GM23338 (cell line): ENCODE measurements at regions not wholly inside any gene's neighbourhood (a gene's known extent, or its start where the extent isn't known, plus 50 kb on each side); places are given as distances from the start of the nearest gene placed in this dataset.

Experiments
- ATAC-seq: fragments of 200-7000 bp; cut with Tn5 transposase; 3 replicates; pipeline ENCODE4 v1.9.1; 2020
- DNase-seq: peaks from one replicate; pipeline ENCODE4 v3.0.0-alpha.2; 2015; ENCODE audit warnings: low spot score
- H2AFZ ChIP-seq: fragments of 200-600 bp; sonication (generic); 2 replicates; pipeline ENCODE4 v1.8.0; 2016; ENCODE audit warnings: antibody characterized with exemption, mild to moderate bottlenecking, moderate library complexity
- H3F3A ChIP-seq: fragments of 200-600 bp; sonication (generic); replicated peaks from 2 replicates; pipeline ENCODE4 v1.8.0; 2017; ENCODE audit warnings: antibody characterized with exemption, mixed run types, low read depth
- H3K27ac ChIP-seq: fragments of 200-600 bp; sonication (generic); 2 replicates; pipeline ENCODE4 v1.6.1; 2016; ENCODE audit warnings: low read depth
- H3K27me3 ChIP-seq: fragments of 200-600 bp; sonication (generic); 2 replicates; pipeline ENCODE4 v1.8.0; 2016; ENCODE audit warnings: mild to moderate bottlenecking, mixed run types, moderate library complexity; ENCODE audit not compliant: insufficient read depth
- H3K36me3 ChIP-seq: fragments of 200-600 bp; sonication (generic); 2 replicates; pipeline ENCODE4 v1.8.0; 2016; ENCODE audit warnings: mild to moderate bottlenecking; ENCODE audit not compliant: insufficient read depth
- H3K4me1 ChIP-seq: fragments of 200-600 bp; sonication (generic); 2 replicates; pipeline ENCODE4 v1.8.0; 2016; ENCODE audit warnings: mild to moderate bottlenecking, moderate library complexity; ENCODE audit not compliant: insufficient read depth
- H3K4me2 ChIP-seq: fragments of 200-600 bp; sonication (generic); 2 replicates; pipeline ENCODE4 v1.7.1; 2017; ENCODE audit warnings: mixed run types
- H3K4me3 ChIP-seq: fragments of 200-600 bp; sonication (generic); 2 replicates; pipeline ENCODE4 v1.6.1; 2016; ENCODE audit warnings: mixed run types
- H3K79me2 ChIP-seq: fragments of 200-600 bp; sonication (generic); replicated peaks from 2 replicates; pipeline ENCODE4 v1.8.0; 2017; ENCODE audit warnings: mild to moderate bottlenecking; ENCODE audit not compliant: insufficient read depth
- H3K9me2 ChIP-seq: fragments of 200-600 bp; sonication (generic); 2 replicates; pipeline ENCODE4 v1.8.0; 2017; ENCODE audit not compliant: insufficient read depth
- H4K20me1 ChIP-seq: fragments of 200-600 bp; sonication (generic); replicated peaks from 2 replicates; pipeline ENCODE4 v1.8.0; 2017; ENCODE audit warnings: mild to moderate bottlenecking; ENCODE audit not compliant: insufficient read depth
- H3K27ac Mint-ChIP-seq: 2 replicates; pipeline ENCODE4 v1.8.0; 2020; ENCODE audit warnings: inconsistent platforms, mild to moderate bottlenecking, moderate library complexity, mixed read lengths
- H3K27me3 Mint-ChIP-seq: 3 replicates; pipeline ENCODE4 v1.8.0; 2022; ENCODE audit warnings: low read depth, mild to moderate bottlenecking, moderate library complexity, mixed read lengths, inconsistent platforms; ENCODE audit not compliant: insufficient read depth, poor library complexity
- H3K36me3 Mint-ChIP-seq: 3 replicates; pipeline ENCODE4 v1.8.0; 2021; ENCODE audit warnings: low read depth, mild to moderate bottlenecking, inconsistent platforms, moderate library complexity, mixed read lengths
- H3K4me1 Mint-ChIP-seq: 3 replicates; pipeline ENCODE4 v1.8.0; 2020; ENCODE audit warnings: mild to moderate bottlenecking, inconsistent platforms, mixed read lengths
- H3K4me3 Mint-ChIP-seq: 3 replicates; pipeline ENCODE4 v1.8.0; 2021; ENCODE audit warnings: moderate library complexity, mild to moderate bottlenecking, inconsistent platforms, mixed read lengths
- H3K9me3 Mint-ChIP-seq: 3 replicates; pipeline ENCODE4 v1.8.0; 2020; ENCODE audit warnings: moderate library complexity, mild to moderate bottlenecking, inconsistent platforms, mixed read lengths
- CREB1 ChIP-seq: fragments of 250-450 bp; sonication (Bioruptor Pico); IDR thresholded peaks from 2 replicates; pipeline ENCODE4 v1.5.0; 2020; ENCODE audit warnings: low read depth, mild to moderate bottlenecking, moderate library complexity
- EZH2 ChIP-seq: fragments of 200-600 bp; sonication (generic); IDR thresholded peaks from one replicate; pipeline ENCODE4 v1.8.0; 2017; ENCODE audit warnings: antibody characterized with exemption, mild to moderate bottlenecking, low read depth; ENCODE audit not compliant: unreplicated experiment
- EZH2phosphoT487 ChIP-seq: fragments of 200-600 bp; sonication (generic); IDR thresholded peaks from one replicate; pipeline ENCODE4 v1.8.1; 2018; ENCODE audit warnings: antibody characterized with exemption; ENCODE audit not compliant: unreplicated experiment
- TF ChIP-seq, protein P1 (sequence below): fragments of 250-450 bp; sonication (Bioruptor Pico); IDR thresholded peaks from 2 replicates; pipeline ENCODE4 v1.5.0; 2020; ENCODE audit warnings: mild to moderate bottlenecking, moderate library complexity
- TF ChIP-seq, protein P2 (sequence below): IDR thresholded peaks from 2 replicates; pipeline ENCODE4 v1.6.1; 2016; ENCODE audit warnings: antibody characterized with exemption

DNA sequence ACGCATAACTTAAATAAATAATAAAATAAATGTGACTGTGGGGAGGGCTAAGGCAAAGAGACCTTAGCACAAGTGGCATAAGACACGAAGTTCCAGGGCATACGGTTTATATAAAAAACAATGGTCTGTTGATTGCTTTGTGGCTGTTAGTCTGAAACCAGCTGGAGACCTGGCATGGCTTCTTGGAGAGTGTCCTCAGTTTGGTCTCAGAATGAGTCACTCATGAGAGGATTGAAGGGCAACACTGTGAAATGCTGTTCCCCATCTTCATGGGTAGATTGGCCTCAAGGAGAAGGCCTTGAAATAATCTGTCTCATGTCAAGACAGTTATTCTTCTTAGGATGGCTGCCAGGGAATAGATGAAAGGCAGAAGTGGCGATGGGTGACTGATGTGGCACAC is 62.2 kb downstream of the SOX2 start (continued):
- TF ChIP-seq, protein P1, sequence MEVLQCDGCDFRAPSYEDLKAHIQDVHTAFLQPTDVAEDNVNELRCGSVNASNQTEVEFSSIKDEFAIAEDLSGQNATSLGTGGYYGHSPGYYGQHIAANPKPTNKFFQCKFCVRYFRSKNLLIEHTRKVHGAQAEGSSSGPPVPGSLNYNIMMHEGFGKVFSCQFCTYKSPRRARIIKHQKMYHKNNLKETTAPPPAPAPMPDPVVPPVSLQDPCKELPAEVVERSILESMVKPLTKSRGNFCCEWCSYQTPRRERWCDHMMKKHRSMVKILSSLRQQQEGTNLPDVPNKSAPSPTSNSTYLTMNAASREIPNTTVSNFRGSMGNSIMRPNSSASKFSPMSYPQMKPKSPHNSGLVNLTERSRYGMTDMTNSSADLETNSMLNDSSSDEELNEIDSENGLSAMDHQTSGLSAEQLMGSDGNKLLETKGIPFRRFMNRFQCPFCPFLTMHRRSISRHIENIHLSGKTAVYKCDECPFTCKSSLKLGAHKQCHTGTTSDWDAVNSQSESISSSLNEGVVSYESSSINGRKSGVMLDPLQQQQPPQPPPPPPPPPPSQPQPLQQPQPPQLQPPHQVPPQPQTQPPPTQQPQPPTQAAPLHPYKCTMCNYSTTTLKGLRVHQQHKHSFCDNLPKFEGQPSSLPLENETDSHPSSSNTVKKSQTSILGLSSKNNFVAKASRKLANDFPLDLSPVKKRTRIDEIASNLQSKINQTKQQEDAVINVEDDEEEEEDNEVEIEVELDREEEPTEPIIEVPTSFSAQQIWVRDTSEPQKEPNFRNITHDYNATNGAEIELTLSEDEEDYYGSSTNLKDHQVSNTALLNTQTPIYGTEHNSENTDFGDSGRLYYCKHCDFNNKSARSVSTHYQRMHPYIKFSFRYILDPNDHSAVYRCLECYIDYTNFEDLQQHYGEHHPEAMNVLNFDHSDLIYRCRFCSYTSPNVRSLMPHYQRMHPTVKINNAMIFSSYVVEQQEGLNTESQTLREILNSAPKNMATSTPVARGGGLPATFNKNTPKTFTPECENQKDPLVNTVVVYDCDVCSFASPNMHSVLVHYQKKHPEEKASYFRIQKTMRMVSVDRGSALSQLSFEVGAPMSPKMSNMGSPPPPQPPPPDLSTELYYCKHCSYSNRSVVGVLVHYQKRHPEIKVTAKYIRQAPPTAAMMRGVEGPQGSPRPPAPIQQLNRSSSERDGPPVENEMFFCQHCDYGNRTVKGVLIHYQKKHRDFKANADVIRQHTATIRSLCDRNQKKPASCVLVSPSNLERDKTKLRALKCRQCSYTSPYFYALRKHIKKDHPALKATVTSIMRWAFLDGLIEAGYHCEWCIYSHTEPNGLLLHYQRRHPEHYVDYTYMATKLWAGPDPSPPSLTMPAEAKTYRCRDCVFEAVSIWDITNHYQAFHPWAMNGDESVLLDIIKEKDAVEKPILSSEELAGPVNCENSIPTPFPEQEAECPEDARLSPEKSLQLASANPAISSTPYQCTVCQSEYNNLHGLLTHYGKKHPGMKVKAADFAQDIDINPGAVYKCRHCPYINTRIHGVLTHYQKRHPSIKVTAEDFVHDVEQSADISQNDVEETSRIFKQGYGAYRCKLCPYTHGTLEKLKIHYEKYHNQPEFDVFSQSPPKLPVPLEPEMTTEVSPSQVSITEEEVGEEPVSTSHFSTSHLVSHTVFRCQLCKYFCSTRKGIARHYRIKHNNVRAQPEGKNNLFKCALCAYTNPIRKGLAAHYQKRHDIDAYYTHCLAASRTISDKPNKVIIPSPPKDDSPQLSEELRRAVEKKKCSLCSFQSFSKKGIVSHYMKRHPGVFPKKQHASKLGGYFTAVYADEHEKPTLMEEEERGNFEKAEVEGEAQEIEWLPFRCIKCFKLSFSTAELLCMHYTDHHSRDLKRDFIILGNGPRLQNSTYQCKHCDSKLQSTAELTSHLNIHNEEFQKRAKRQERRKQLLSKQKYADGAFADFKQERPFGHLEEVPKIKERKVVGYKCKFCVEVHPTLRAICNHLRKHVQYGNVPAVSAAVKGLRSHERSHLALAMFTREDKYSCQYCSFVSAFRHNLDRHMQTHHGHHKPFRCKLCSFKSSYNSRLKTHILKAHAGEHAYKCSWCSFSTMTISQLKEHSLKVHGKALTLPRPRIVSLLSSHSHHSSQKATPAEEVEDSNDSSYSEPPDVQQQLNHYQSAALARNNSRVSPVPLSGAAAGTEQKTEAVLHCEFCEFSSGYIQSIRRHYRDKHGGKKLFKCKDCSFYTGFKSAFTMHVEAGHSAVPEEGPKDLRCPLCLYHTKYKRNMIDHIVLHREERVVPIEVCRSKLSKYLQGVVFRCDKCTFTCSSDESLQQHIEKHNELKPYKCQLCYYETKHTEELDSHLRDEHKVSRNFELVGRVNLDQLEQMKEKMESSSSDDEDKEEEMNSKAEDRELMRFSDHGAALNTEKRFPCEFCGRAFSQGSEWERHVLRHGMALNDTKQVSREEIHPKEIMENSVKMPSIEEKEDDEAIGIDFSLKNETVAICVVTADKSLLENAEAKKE (CRISPR knock-in tag): no peak

DNA sequence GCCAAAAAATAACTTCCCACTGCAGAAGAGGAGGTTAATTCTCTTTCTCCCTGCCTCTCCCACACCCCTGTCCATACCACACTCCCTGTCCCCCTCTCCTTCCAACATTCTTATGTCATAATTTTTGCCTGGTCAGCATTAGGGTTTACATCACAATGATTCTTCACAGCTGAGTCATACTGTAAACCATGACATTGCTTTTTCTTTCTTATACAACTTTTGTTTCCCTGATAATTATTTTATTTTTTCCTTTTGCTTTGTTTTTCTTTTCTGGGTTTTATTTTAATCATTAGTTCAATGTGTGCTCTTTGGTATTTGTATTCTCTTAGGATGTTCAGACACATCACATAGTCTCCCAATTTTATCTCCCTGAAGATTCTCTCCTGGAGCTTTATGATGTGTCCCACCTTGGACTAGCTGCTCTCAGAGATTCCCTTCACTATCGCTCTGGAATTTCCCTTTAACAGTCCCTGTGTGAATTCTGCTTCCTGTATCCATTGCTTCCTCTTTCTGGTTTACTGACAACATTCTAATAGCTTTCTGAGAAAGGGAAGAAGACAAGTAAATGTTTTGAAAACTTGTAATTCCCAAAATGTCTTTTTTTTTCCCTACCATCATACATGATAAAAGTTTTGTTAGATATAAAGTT is 70.7 kb downstream of the SOX2 start:
- H3K27ac Mint-ChIP-seq: peak overlapping the region; percentile 94
- no peaks in the 10 kb centered on the region for H3K9me3 Mint-ChIP-seq
- H3K4me1 Mint-ChIP-seq: peaks cover 16% of the 10 kb centered on the region
- no peaks in the 10 kb centered on the region for H3K79me2 ChIP-seq
- H3K4me2 ChIP-seq: no peak overlapping the region
- no peaks in the 10 kb centered on the region for H3K9me2 ChIP-seq
- peaks cover 7% of the 10 kb centered on the region for H3K27me3 Mint-ChIP-seq
- H3K27ac ChIP-seq: peak overlapping the region; percentile 11
- no peaks in the 10 kb centered on the region for H3K27me3 ChIP-seq
- H3K36me3 Mint-ChIP-seq: no peaks in the 10 kb centered on the region
- peaks cover 12% of the 10 kb centered on the region; the same call in 1 of the 2 replicates for H3K4me1 ChIP-seq
- DNase-seq: peak; percentile 64
- no peak overlapping the region for H3K4me3 ChIP-seq
- peak; percentile 71 for ATAC-seq
- H3F3A ChIP-seq: no peaks in the 10 kb centered on the region
- no peaks in the 10 kb centered on the region for H3K36me3 ChIP-seq
- no peaks in the 10 kb centered on the region for H4K20me1 ChIP-seq
- H2AFZ ChIP-seq: peak overlapping the region; percentile 23; the same call in 1 of the 2 replicates
- no peak overlapping the region for H3K4me3 Mint-ChIP-seq
- TF ChIP-seq, protein P2, sequence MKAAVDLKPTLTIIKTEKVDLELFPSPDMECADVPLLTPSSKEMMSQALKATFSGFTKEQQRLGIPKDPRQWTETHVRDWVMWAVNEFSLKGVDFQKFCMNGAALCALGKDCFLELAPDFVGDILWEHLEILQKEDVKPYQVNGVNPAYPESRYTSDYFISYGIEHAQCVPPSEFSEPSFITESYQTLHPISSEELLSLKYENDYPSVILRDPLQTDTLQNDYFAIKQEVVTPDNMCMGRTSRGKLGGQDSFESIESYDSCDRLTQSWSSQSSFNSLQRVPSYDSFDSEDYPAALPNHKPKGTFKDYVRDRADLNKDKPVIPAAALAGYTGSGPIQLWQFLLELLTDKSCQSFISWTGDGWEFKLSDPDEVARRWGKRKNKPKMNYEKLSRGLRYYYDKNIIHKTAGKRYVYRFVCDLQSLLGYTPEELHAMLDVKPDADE: no peak
- TF ChIP-seq, protein P1 (CRISPR knock-in tag): no peak
- TF ChIP-seq EZH2phosphoT487 (no peak), EZH2 (no peak), CREB1 (CRISPR knock-in tag) (no peak)
